Gastrocnemius medialis (tissue), 4 donors: ENCODE measurements at regions not wholly inside any gene's neighbourhood (a gene's known extent, or its start where the extent isn't known, plus 50 kb on each side); places are given as distances from the start of the nearest gene placed in this dataset.

Experiments used
- ATAC-seq, 2 donors: fragments of 150-250 bp; one replicate each; pipeline ENCODE4 v1.9.1; 2016
- DNase-seq, 2 donors: peaks; one replicate each; pipeline ENCODE4 v3.0.0-alpha.2; 2019
- H3K27ac ChIP-seq, 4 donors: fragments of 200-600 bp; sonication (generic); 1 replicate in 1 of 4; 2 replicates in 3 of 4; pipeline ENCODE4 v1.5.1; 2016 to 2018; ENCODE audit warnings: mild to moderate bottlenecking in 2 of 4, moderate library complexity in 1 of 4
- H3K27me3 ChIP-seq, 3 donors: fragments of 200-600 bp; sonication (generic) in 2 of 3; 1 replicate in 1 of 3; 2 replicates in 2 of 3; pipeline versions ENCODE4 v1.5.1 to v1.6.0; 2016 to 2019; ENCODE audit warnings: mild to moderate bottlenecking in 1 of 3, moderate library complexity in 1 of 3
- H3K36me3 ChIP-seq, 2 donors: fragments of 200-600 bp; sonication (generic) in 1 of 2; one replicate each; pipeline ENCODE4 v1.5.1; 2017 to 2018
- H3K4me1 ChIP-seq, 2 donors: fragments of 200-600 bp; sonication (generic) in 1 of 2; one replicate each; pipeline ENCODE4 v1.5.1; 2016 to 2017; ENCODE audit warnings: mild to moderate bottlenecking in 2 of 2
- H3K4me3 ChIP-seq, 4 donors: fragments of 200-600 bp; sonication (generic) in 3 of 4; 1 replicate in 1 of 4; 2 replicates in 3 of 4; pipeline ENCODE4 v1.5.1; 2016 to 2019; ENCODE audit warnings: mild to moderate bottlenecking in 2 of 4
- H3K9me3 ChIP-seq, 3 donors: fragments of 200-600 bp; sonication (generic) in 2 of 3; 1 replicate in 1 of 3; 2 replicates in 2 of 3; pipeline ENCODE4 v1.5.1; 2016 to 2019
- POLR2A ChIP-seq, 2 donors: fragments of 450-650 bp; IDR thresholded peaks; one replicate each; pipeline ENCODE4 v1.6.1; 2017; ENCODE audit warnings: antibody characterized with exemption in 2 of 2, mild to moderate bottlenecking in 2 of 2, moderate library complexity in 2 of 2
- in situ Hi-C, 4 donors: fragments of 200-750 bp; cut with MboI; loops; one replicate each; pipeline versions ENCODE4 v1.15.0 to v1.8.0; 2017; ENCODE audit warnings: low sequenced_read_pairs in 4 of 4
- intact Hi-C: fragments of 100-400 bp; cut with DNase I; formaldehyde crosslinking; loops from one replicate; pipeline ENCODE4 v1.15.1; 2023; ENCODE audit warnings: low total_unique reads
- TF ChIP-seq, protein P1 (sequence below), 5 experiments: fragments of 450-650 bp in 3 of 5; fragments of 200-600 bp in 2 of 5; sonication (generic) in 2 of 5; IDR thresholded peaks in 4 of 5; conservative IDR thresholded peaks in 1 of 5; 1 replicate in 4 of 5; 2 replicates in 1 of 5; pipeline ENCODE4 v1.5.1; 2016 to 2019; ENCODE audit warnings: antibody characterized with exemption in 5 of 5, mild to moderate bottlenecking in 3 of 5, moderate library complexity in 3 of 5

DNA sequence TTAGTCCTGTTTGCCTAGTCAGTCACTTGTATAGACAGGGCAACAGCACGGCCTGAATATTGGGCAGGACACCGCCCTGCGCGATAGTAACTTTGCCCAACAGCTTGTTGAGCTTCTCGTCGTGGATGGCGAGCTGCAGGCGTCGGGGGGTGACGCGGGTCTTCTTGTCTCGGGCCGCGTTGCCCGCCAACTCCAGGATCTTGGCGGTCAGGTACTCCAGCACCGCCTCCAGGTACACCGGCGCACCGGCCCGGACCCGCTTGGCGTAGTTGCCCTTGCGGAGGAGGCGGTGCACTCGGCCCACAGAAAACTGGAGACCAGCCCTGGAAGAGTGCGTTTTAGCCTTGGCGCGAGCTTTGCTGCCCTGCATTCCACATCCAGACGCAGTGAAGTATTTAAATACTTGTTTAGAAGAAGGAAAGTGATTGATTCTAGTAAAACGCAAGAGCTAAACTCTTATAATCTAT is 92.8 kb upstream of the BTN3A2 start:
- H3K4me3 ChIP-seq: peak overlapping the region; percentile 8 to 54 (median 40)
- intact Hi-C loops: loop anchor here (10.0 kb wide), 2 partner anchors 47 to 1563 kb away; a partner anchor contains a TSS
- no peaks in the 10 kb centered on the region for H3K36me3 ChIP-seq
- in situ Hi-C loops: no loop called here
- no peak for DNase-seq
- TF ChIP-seq, protein P1, sequence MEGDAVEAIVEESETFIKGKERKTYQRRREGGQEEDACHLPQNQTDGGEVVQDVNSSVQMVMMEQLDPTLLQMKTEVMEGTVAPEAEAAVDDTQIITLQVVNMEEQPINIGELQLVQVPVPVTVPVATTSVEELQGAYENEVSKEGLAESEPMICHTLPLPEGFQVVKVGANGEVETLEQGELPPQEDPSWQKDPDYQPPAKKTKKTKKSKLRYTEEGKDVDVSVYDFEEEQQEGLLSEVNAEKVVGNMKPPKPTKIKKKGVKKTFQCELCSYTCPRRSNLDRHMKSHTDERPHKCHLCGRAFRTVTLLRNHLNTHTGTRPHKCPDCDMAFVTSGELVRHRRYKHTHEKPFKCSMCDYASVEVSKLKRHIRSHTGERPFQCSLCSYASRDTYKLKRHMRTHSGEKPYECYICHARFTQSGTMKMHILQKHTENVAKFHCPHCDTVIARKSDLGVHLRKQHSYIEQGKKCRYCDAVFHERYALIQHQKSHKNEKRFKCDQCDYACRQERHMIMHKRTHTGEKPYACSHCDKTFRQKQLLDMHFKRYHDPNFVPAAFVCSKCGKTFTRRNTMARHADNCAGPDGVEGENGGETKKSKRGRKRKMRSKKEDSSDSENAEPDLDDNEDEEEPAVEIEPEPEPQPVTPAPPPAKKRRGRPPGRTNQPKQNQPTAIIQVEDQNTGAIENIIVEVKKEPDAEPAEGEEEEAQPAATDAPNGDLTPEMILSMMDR (IDR thresholded peaks at IDR 0.05 in 4 of 5, conservative IDR thresholded peaks at IDR 0.05 in 1 of 5): no peak
- TF ChIP-seq POLR2A (IDR thresholded peaks at IDR 0.05): no peak
- peaks cover 67 to 71% (median 68%) of the 10 kb centered on the region in 3 donors for H3K27me3 ChIP-seq
- no peak for ATAC-seq
- H3K27ac ChIP-seq: peak overlapping the region in 3 of 4 donors; percentile 26 to 45 (median 42)
- H3K9me3 ChIP-seq: no peaks in the 10 kb centered on the region
- peaks cover 5 to 6% of the 10 kb centered on the region in 2 donors for H3K4me1 ChIP-seq

DNA sequence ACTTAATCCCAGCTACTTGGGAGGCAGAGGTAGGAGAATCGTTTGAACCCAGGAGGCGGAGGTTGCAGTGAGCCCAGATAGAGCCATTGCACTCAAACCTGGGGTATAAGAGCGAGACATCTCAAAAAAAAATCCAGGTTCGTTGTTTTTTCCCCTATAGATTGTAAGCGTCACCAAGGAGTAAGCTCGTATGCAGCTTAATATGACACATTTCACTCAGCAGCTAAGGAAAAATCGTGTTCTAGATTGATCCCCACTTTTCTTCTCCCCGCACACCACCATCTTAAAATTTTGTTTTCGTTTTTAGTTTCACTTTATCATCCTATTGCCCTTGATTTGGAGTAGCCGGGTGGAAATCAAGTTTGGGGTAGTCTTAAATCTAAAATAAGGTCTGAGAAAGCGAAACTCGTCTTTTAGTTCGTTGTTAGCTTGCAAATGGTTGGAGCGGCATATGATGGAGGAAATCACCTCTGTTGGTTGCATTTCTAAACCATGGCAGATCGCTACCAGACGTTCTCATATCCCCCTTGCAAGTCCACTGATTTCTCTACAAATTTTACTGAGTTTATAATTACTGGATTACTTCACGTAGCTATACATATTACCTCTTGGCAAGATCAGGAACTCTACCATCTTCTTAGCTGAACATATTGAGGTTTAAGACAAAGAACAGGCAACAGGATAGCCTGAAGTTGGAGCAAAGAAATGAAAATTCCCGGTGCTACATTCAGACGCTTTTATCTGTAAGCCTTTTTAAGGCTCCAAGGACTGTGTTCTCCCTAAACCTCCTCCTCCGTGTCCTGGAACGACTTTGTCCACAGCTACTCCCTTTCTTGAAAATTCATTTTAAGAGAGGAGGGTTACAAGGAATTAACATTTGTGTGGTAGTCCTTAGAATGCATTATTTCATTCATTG is 91.1 kb upstream of the BTN3A2 start:
- Histone ChIP-seq H3K9me3 (no peaks in the 10 kb centered on the region), H3K27ac (peak overlapping the region in 1 of 4 donors; percentile 32), H3K36me3 (peaks cover 0 to 5% of the 10 kb centered on the region in 2 donors), H3K4me1 (peaks cover 5 to 6% of the 10 kb centered on the region in 2 donors), H3K4me3 (peak overlapping the region; percentile 11 to 43 (median 32)), H3K27me3 (peaks cover 66 to 67% (median 67%) of the 10 kb centered on the region in 3 donors)
- TF ChIP-seq, protein P1 (IDR thresholded peaks at IDR 0.05 in 4 of 5, conservative IDR thresholded peaks at IDR 0.05 in 1 of 5): no peak
- no peak for TF ChIP-seq POLR2A (IDR thresholded peaks at IDR 0.05)
- in situ Hi-C loops: no loop called here
- no peak for DNase-seq
- no peak for ATAC-seq
- intact Hi-C loops: loop anchor here (1.0 to 10.0 kb wide), 3 partner anchors 49 to 1561 kb away; a partner anchor contains a TSS

DNA sequence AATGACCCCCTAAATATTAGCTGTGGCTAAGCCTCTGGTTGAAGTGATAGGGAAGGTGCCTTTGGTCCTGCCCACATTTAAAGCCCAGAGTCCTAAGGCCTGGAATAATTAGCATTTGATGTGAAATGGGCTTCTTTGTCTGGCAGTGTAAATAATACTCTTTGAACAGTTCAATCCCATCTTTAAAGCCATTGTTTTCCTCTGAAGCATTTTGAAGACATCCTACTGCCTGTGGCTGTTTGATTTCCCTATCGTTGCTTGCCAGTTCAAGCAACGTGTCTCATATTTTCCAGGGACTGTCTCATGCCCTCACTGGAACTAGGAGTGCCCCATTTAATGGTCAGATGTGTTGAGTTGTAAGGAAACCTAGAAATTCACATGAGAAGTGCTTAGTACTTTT is 89.3 kb upstream of the BTN3A2 start:
- in situ Hi-C loops: loop anchor here in 1 of 4 donors (25.0 kb wide), 2 partner anchors 238 to 862 kb away; a partner anchor contains a TSS
- intact Hi-C loops: loop anchor here (10.0 kb wide), 2 partner anchors 51 to 1559 kb away; a partner anchor contains a TSS
- Histone ChIP-seq H3K4me3 (no peak overlapping the region), H3K4me1 (peaks cover 5 to 6% of the 10 kb centered on the region in 2 donors), H3K36me3 (peaks cover 0 to 12% of the 10 kb centered on the region in 2 donors), H3K9me3 (no peaks in the 10 kb centered on the region), H3K27ac (no peak overlapping the region), H3K27me3 (peaks cover 49 to 55% (median 50%) of the 10 kb centered on the region in 3 donors)
- TF ChIP-seq, protein P1 (IDR thresholded peaks at IDR 0.05 in 4 of 5, conservative IDR thresholded peaks at IDR 0.05 in 1 of 5): no peak
- no peak for TF ChIP-seq POLR2A (IDR thresholded peaks at IDR 0.05)
- DNase-seq (no peak), ATAC-seq (no peak)

DNA sequence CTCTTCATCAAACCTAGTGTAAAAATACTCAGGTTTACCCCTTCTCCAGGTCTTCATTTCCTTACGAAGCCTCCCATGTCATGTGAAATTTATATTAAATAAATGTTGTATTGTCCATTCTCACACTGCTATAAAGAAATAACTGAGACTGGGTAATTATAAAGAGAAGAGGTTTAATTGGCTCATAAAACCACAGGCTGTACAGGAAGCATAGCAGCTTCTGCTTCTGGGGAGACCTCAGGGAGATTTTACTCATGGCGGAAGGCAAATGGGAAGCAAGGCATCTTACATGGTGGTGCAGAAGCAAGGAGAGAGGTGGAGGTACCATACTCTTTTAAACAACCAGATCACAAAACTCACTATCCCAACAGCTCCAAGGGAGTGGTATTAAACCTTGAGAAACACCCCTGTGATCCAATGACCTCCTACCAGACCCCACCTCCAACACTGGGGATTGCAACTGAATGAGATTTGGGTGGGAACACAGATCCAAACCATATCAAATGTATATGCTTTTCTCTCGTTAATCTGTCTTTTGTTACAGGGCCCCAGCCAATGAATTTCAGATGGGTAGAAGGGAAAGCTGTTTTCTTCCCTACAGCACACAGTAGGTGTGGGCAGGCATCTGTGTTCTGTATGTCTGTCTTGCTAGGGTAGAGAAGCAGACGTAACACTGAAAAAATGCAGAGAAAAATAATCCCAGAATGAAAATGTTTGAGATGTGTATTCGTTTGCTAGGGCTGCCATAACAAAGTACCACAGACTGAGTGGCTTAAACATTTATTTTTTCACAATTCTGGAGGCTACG is 88.0 kb upstream of the BTN3A2 start:
- Histone ChIP-seq H3K9me3 (no peaks in the 10 kb centered on the region), H3K27me3 (peaks cover 36 to 41% (median 37%) of the 10 kb centered on the region in 3 donors), H3K27ac (no peak overlapping the region), H3K36me3 (peaks cover 0 to 16% of the 10 kb centered on the region in 2 donors), H3K4me1 (peaks cover under 1 to 6% of the 10 kb centered on the region in 2 donors), H3K4me3 (no peak overlapping the region)
- ATAC-seq (no peak), DNase-seq (no peak)
- intact Hi-C loops (loop anchor here (10.0 kb wide), 2 partner anchors 52 to 1558 kb away; a partner anchor contains a TSS), in situ Hi-C loops (loop anchor here in 1 of 4 donors (25.0 kb wide), 2 partner anchors 240 to 860 kb away; a partner anchor contains a TSS)
- TF ChIP-seq POLR2A (IDR thresholded peaks at IDR 0.05): no peak
- TF ChIP-seq, protein P1 (IDR thresholded peaks at IDR 0.05 in 4 of 5, conservative IDR thresholded peaks at IDR 0.05 in 1 of 5): no peak
